ENCODE measurements at regions not wholly inside any gene's neighbourhood (a gene's known extent, or its start where the extent isn't known, plus 50 kb on each side); places are given as distances from the start of the nearest gene placed in this dataset.
"Not testable (repeated sequence)": the region's sequence is repeated elsewhere in the genome, so short reads cannot be mapped to it uniquely, and the experiment has no call there.

- no peak for DNase-seq
Measured at GRCh38 chr10:85047170-85047834, 718.9 kb downstream of the CCSER2 start.

- no peak for DNase-seq
Measured at GRCh38 chr10:85047979-85048378, 719.6 kb downstream of the CCSER2 start.

- no peak for DNase-seq
Measured at GRCh38 chr10:85048644-85049043, 720.3 kb downstream of the CCSER2 start.

GRCh38 chr10:85060944-85061343 is 732.6 kb downstream of the CCSER2 start:
- DNase-seq = no peak

GRCh38 chr10:85061401-85061800 is 733.0 kb downstream of the CCSER2 start:
- DNase-seq = no peak

GRCh38 chr10:85067955-85068354 is 739.6 kb downstream of the CCSER2 start:
- no peak for DNase-seq

GRCh38 chr10:85080934-85081333 is 752.5 kb downstream of the CCSER2 start:
- no peak for DNase-seq

GRCh38 chr10:85098835-85099521 is 770.6 kb downstream of the CCSER2 start:
- no peak for DNase-seq

GRCh38 chr10:85100495-85100894 is 772.1 kb downstream of the CCSER2 start:
- DNase-seq = no peak

GRCh38 chr10:85105614-85106255 is 777.3 kb downstream of the CCSER2 start:
- no peak for DNase-seq

- DNase-seq = no peak
Measured at GRCh38 chr10:85111271-85111670, 782.9 kb downstream of the CCSER2 start.

- no peak for DNase-seq
Measured at GRCh38 chr10:85124603-85125051, 796.2 kb downstream of the CCSER2 start.

- DNase-seq = no peak
Measured at GRCh38 chr10:85137253-85137652, 808.9 kb downstream of the CCSER2 start.

- no peak for DNase-seq
Measured at GRCh38 chr10:85138046-85138445, 809.7 kb downstream of the CCSER2 start.

GRCh38 chr10:85139124-85139523 is 810.7 kb downstream of the CCSER2 start:
- DNase-seq = no peak

GRCh38 chr10:85141520-85141919 is 813.1 kb downstream of the CCSER2 start:
- DNase-seq = not testable (repeated sequence)

GRCh38 chr10:85145966-85146365 is 817.6 kb downstream of the CCSER2 start:
- DNase-seq = no peak

- DNase-seq = no peak
Measured at GRCh38 chr10:85147346-85148250, 819.2 kb downstream of the CCSER2 start.

GRCh38 chr10:85148693-85149640 is 820.6 kb downstream of the CCSER2 start:
- no peak for DNase-seq

- no peak for DNase-seq
Measured at GRCh38 chr10:85149766-85150165, 821.4 kb downstream of the CCSER2 start.

- no peak for DNase-seq
Measured at GRCh38 chr10:85151506-85151905, 823.1 kb downstream of the CCSER2 start.

GRCh38 chr10:85152496-85152895 is 824.1 kb downstream of the CCSER2 start:
- no peak for DNase-seq
